ENCODE measurements at regions not wholly inside any gene's neighbourhood (a gene's known extent, or its start where the extent isn't known, plus 50 kb on each side); places are given as distances from the start of the nearest gene placed in this dataset.
"Not testable (repeated sequence)": the region's sequence is repeated elsewhere in the genome, so short reads cannot be mapped to it uniquely, and the experiment has no call there.

DNA sequence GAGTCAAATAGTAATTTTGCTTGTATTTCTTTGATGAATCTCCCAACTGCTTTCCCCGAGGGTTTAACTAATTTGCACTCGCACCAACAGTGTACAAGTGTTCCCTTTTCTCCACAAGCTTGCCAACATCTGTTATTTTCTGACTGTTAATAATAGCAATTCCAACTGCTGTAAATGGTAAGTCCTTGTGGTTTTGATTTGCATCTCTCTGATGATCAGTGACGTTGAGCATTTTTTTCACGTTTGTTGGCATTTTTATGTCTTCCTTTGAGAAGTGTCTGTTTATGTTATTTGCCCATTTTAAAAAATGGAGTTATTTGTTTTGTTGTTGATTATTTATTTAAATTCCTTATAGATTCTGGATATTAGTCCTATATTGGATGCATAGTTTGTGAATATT lies 399.8 kb upstream of the MAN1A1 start:
- no peak for TF ChIP-seq AFF4 (CRISPR knock-in tag; IDR thresholded peaks at IDR 0.05; ENCODE audit: borderline replicate concordance)
- TF ChIP-seq ZNF219 (CRISPR knock-in tag; IDR thresholded peaks at IDR 0.05; ENCODE audit: borderline replicate concordance) = no peak
- no peak for TF ChIP-seq ZMAT4 (CRISPR knock-in tag; IDR thresholded peaks at IDR 0.05)
- no peak for TF ChIP-seq USF2 (CRISPR knock-in tag; IDR thresholded peaks at IDR 0.05)
- no peak for TF ChIP-seq ERG (CRISPR knock-in tag; IDR thresholded peaks at IDR 0.05)
- no peak for TF ChIP-seq PRRX2 (CRISPR knock-in tag; IDR thresholded peaks at IDR 0.05)
- TF ChIP-seq TEAD1 (CRISPR knock-in tag; IDR thresholded peaks at IDR 0.05) = no peak
- no peak for TF ChIP-seq ATF2 (CRISPR knock-in tag; IDR thresholded peaks at IDR 0.05; ENCODE audit: borderline replicate concordance, low read depth)
- no peak for TF ChIP-seq JUN (CRISPR knock-in tag; IDR thresholded peaks at IDR 0.05)
- TF ChIP-seq MYBL2 (CRISPR knock-in tag; IDR thresholded peaks at IDR 0.05) = no peak
- TF ChIP-seq MXD4 (CRISPR knock-in tag; IDR thresholded peaks at IDR 0.05; ENCODE audit: borderline replicate concordance) = no peak
- TF ChIP-seq, protein P1, sequence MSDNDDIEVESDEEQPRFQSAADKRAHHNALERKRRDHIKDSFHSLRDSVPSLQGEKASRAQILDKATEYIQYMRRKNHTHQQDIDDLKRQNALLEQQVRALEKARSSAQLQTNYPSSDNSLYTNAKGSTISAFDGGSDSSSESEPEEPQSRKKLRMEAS (CRISPR knock-in tag; IDR thresholded peaks at IDR 0.05) = no peak
- TF ChIP-seq, protein P2, sequence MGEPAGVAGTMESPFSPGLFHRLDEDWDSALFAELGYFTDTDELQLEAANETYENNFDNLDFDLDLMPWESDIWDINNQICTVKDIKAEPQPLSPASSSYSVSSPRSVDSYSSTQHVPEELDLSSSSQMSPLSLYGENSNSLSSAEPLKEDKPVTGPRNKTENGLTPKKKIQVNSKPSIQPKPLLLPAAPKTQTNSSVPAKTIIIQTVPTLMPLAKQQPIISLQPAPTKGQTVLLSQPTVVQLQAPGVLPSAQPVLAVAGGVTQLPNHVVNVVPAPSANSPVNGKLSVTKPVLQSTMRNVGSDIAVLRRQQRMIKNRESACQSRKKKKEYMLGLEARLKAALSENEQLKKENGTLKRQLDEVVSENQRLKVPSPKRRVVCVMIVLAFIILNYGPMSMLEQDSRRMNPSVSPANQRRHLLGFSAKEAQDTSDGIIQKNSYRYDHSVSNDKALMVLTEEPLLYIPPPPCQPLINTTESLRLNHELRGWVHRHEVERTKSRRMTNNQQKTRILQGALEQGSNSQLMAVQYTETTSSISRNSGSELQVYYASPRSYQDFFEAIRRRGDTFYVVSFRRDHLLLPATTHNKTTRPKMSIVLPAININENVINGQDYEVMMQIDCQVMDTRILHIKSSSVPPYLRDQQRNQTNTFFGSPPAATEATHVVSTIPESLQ (CRISPR knock-in tag; IDR thresholded peaks at IDR 0.05) = no peak
- POLR2A ChIA-PET = no interaction called here
- H3K9me3 Mint-ChIP-seq = peaks cover 15% of the 10 kb centered on the region; the same call in 1 of the 2 replicates
- no peaks in the 10 kb centered on the region for H3K27me3 Mint-ChIP-seq (ENCODE audit: low read depth)
- no peaks in the 10 kb centered on the region for H3K4me1 Mint-ChIP-seq
- no peak for DNase-seq (ENCODE audit: low spot score)
- CTCF ChIA-PET = no interaction called here
- no peak for ATAC-seq
- no peak overlapping the region for H3K4me3 Mint-ChIP-seq
- no peaks in the 10 kb centered on the region for H3K36me3 Mint-ChIP-seq
- H3K27ac Mint-ChIP-seq = no peak overlapping the region

- not testable (repeated sequence) for H3K27me3 Mint-ChIP-seq (ENCODE audit: low read depth)
These were observed 399.0 kb upstream of the MAN1A1 start for GRCh38 chr6:119748535-119748934.

More at GRCh38 chr6:119748535-119748934, 399.0 kb upstream of the MAN1A1 start:
- H3K4me1 Mint-ChIP-seq; ATAC-seq; POLR2A ChIA-PET; CTCF ChIA-PET; H3K27ac Mint-ChIP-seq; DNase-seq (ENCODE audit: low spot score); H3K36me3 Mint-ChIP-seq; H3K4me3 Mint-ChIP-seq: not testable (repeated sequence)
- peaks cover 15% of the 10 kb centered on the region; the same call in 1 of the 2 replicates for H3K9me3 Mint-ChIP-seq
